SK-N-MC (cell line): ENCODE measurements at regions not wholly inside any gene's neighbourhood (a gene's known extent, or its start where the extent isn't known, plus 50 kb on each side); places are given as distances from the start of the nearest gene placed in this dataset.

Experiments used
- DNase-seq: peaks from one replicate; pipeline ENCODE4 v3.0.0-alpha.2; 2011; ENCODE audit warnings: low read depth, low spot score
- H3K27ac ChIP-seq: fragments of 200-600 bp; sonication (generic); 2 replicates; pipeline ENCODE4 v1.5.1; 2016; ENCODE audit warnings: mixed run types
- H3K36me3 ChIP-seq: fragments of 200-600 bp; sonication (generic); 2 replicates; pipeline ENCODE4 v1.6.1; 2017; ENCODE audit warnings: antibody characterized with exemption, low read length, mixed read lengths; ENCODE audit not compliant: insufficient read depth
- H3K4me3 ChIP-seq: fragments of 200-600 bp; sonication (generic); 2 replicates; pipeline ENCODE4 v1.5.1; 2016
- H3K9ac ChIP-seq: fragments of 200-600 bp; sonication (generic); 2 replicates; pipeline ENCODE4 v1.8.0; 2017; ENCODE audit warnings: mixed run types, mixed read lengths; ENCODE audit not compliant: insufficient read length
- H3K9me3 ChIP-seq: fragments of 200-600 bp; sonication (generic); 2 replicates; pipeline ENCODE4 v1.6.1; 2017; ENCODE audit warnings: low read depth, mild to moderate bottlenecking, antibody characterized with exemption, low read length, moderate library complexity, mixed read lengths
- EZH2 ChIP-seq: fragments of 200-600 bp; sonication (generic); IDR thresholded peaks from one replicate; pipeline ENCODE4 v1.6.1; 2017; ENCODE audit warnings: antibody characterized with exemption
- FOXP2 ChIP-seq: optimal IDR thresholded peaks from 2 replicates; pipeline ENCODE3; 2011; ENCODE audit warnings: mild to moderate bottlenecking, moderate library complexity; ENCODE audit not compliant: insufficient read depth; ENCODE audit errors: extremely low read length, control extremely low read depth
- POLR2AphosphoS5 ChIP-seq: IDR thresholded peaks from 2 replicates; pipeline ENCODE4 v1.6.1; 2012; ENCODE audit warnings: mild to moderate bottlenecking, low read depth, low read length, borderline replicate concordance

DNA sequence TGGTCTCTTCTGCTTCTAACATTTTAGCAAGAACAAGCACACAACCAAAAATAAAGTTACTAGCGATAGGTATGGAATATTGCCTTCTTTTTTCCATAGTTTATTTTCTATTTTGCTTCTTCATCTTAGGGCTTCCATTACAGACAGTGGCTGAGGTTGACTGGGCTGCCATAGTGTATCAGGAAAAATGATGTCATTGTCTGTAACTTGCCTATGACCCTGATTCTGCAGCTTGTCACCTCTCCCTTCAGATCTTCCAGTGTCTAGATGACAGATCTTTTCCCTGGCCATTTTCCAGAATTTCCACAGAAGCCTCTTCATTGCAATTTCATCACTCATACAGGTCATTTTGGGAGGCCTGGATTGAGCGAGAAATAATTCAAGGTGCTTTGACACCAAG lies 308.5 kb downstream of the EPHA4 start:
- DNase-seq, result no peak
- Histone ChIP-seq H3K9ac (no peak overlapping the region), H3K9me3 (no peaks in the 10 kb centered on the region), H3K4me3 (no peak overlapping the region), H3K36me3 (no peaks in the 10 kb centered on the region), H3K27ac (no peak overlapping the region)
- TF ChIP-seq POLR2AphosphoS5 (no peak), EZH2 (no peak), FOXP2 (no peak)

DNA sequence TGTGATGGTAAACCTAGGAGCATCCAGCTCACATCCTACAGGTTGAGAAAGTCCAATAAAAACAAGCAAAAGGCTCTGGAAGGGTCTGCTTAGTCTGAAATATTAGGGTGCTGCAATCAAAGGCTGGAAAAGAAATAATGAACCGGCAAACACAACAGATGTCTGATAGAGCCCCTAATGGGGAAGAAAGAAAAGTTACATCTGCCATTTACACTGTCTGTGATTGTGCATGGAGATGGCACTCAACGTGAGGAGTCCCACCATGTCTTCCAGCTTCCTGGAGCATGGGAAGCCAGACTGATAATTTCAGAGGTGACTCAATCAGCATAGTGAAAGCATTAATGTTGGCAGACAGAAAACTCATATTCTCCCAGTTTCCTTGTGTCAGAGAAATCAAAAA lies 307.8 kb downstream of the EPHA4 start:
- Histone ChIP-seq H3K36me3 (no peaks in the 10 kb centered on the region), H3K4me3 (no peak overlapping the region), H3K9ac (no peak overlapping the region), H3K9me3 (no peaks in the 10 kb centered on the region), H3K27ac (no peak overlapping the region)
- DNase-seq, result no peak
- TF ChIP-seq POLR2AphosphoS5 (no peak), EZH2 (no peak), FOXP2 (no peak)

DNA sequence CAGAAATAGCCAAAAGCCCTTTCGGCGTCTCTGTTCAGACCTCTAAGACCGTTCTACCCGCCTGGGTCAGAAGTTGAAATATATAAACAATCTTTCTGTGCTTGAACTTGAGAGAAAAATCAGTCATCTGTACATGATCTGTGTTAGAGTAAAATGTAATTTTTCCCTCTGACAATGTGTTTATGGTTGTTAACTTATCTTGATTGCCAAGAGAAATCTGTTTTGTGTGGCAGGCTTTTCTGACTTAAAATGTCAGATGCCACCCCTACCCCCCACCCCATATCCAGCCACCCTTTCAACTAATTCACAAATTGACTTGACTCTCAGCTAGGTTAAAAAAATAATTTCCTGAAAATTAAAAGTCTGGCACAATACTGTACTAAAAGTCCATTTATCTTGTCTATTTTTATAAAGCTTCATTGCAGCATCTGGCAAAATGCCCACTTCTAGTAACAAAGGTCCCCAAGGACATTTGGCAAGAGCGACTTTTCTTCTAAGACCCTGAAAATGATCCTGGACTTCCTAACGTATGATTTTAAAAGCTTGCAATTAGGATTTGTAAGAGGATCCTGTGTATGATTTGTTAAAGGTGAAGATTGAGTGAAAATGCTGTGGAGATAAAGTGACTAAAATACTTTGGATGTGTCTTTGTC lies 304.2 kb downstream of the EPHA4 start:
- no peaks in the 10 kb centered on the region for H3K9me3 ChIP-seq
- no peak overlapping the region for H3K27ac ChIP-seq
- no peak overlapping the region for H3K9ac ChIP-seq
- DNase-seq, result no peak
- H3K36me3 ChIP-seq, result no peaks in the 10 kb centered on the region
- H3K4me3 ChIP-seq, result no peak overlapping the region
- TF ChIP-seq POLR2AphosphoS5, result no peak

DNA sequence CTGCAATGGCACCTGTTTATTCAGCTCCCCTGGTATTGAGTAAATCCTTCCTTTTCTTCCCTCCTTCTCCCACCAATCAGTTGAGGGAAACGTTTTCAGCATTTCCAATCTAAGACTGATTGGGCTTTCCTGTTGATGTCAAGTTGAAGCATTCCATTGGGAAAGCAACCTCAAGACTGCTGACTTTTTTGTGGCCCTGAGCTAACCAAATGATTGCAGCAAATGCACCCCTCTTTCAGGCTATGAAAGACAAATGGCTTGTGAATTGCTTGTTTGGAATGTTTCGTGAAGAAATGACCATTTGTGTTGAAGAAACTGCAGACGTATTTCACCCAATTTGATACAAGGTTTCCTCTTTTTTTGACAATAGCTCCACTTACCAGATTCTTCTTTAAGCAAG lies 303.5 kb downstream of the EPHA4 start:
- no peaks in the 10 kb centered on the region for H3K9me3 ChIP-seq
- no peak overlapping the region for H3K4me3 ChIP-seq
- no peak overlapping the region for H3K9ac ChIP-seq
- no peaks in the 10 kb centered on the region for H3K36me3 ChIP-seq
- H3K27ac ChIP-seq, result no peak overlapping the region
- TF ChIP-seq POLR2AphosphoS5, result no peak
- no peak for TF ChIP-seq FOXP2
- no peak for TF ChIP-seq EZH2
- DNase-seq, result no peak

DNA sequence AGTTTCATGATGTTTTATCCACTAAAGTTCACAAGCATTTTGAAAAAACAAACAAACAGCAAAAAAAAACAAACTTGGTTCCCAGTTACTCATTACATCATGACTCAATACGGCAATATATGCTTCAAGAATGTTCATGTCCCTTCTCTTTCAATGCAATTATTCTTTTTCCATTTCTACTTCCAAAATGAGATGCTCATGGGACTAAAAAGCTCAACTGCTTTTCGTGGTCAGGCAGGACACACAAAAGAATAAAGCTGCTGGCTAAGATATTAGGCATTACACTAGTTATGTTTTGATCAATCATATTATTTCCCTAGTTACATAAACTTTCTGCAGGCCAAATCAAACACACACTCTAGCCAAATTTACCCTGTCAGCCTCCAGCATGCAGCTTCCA lies 301.3 kb downstream of the EPHA4 start:
- H3K36me3 ChIP-seq, result no peaks in the 10 kb centered on the region
- no peaks in the 10 kb centered on the region for H3K9me3 ChIP-seq
- H3K27ac ChIP-seq, result no peak overlapping the region
- no peak overlapping the region for H3K9ac ChIP-seq
- H3K4me3 ChIP-seq, result no peak overlapping the region
- no peak for TF ChIP-seq POLR2AphosphoS5
- no peak for TF ChIP-seq FOXP2
- TF ChIP-seq EZH2, result no peak
- DNase-seq, result no peak

DNA sequence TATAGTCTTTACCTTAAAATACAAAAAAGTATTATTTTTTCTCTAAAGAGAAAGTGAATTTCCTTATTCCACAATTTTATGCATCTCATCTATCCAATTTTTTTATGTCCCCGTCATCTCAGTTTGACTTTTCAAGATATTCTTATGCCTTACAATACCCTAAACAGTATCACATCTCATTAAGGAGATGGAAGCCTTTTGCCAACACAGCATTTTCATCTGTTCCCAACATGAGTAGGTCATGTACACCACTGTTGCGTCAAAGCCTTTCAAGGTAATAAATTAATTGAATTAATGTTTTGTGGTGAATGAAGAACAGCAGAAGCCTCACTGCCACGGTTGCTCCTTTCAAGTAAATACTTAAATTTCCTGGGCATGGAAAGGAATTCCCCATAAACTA lies 299.4 kb downstream of the EPHA4 start:
- no peak for DNase-seq
- Histone ChIP-seq H3K36me3 (no peaks in the 10 kb centered on the region), H3K9ac (no peak overlapping the region), H3K9me3 (no peaks in the 10 kb centered on the region), H3K27ac (no peak overlapping the region), H3K4me3 (no peak overlapping the region)
- TF ChIP-seq EZH2 (no peak), POLR2AphosphoS5 (no peak), FOXP2 (no peak)

DNA sequence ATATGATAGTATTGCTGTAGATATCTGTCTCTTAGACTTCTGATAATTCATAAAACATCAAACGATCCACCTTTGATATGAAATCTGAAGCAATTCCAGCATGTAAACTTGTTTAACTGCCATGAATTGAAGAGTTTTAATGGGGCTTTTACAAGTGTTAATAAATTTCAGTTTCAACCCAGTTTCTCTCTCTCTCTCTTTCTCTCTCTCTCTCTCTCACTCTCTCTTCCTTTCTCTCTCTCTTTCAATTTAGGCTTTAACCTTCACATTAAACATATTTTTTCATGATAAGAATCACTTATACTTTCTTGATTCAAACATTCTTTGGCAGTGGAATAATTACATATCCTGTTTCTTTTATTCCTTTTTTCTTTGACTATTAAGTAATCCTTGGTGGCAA lies 296.1 kb downstream of the EPHA4 start:
- no peak overlapping the region for H3K9ac ChIP-seq
- no peak overlapping the region for H3K4me3 ChIP-seq
- DNase-seq, result no peak
- no peaks in the 10 kb centered on the region for H3K9me3 ChIP-seq
- no peak overlapping the region for H3K27ac ChIP-seq
- TF ChIP-seq POLR2AphosphoS5 (no peak), FOXP2 (no peak), EZH2 (no peak)
- H3K36me3 ChIP-seq, result no peaks in the 10 kb centered on the region

DNA sequence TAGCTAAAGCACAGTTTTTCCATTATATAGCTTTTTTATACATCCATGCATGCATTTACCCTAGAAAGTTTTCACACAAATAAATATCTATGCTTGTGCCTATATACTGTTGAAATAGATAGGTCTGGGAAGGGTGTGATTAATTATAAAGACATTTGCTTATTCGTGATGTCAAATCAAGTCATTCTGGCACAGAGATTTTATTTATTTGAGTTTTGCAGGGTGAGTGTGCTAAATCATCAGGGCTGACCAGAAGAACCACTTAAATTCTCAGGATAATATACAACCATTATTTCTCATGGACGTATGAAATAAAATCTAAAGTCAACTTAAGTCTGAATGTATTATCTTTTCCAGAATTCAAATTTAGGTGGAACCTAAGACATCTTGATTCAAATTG lies 295.5 kb downstream of the EPHA4 start:
- DNase-seq, result no peak
- Histone ChIP-seq H3K36me3 (no peaks in the 10 kb centered on the region), H3K4me3 (no peak overlapping the region), H3K9ac (no peak overlapping the region), H3K9me3 (no peaks in the 10 kb centered on the region), H3K27ac (no peak overlapping the region)
- TF ChIP-seq POLR2AphosphoS5, result no peak
- TF ChIP-seq FOXP2, result no peak
- TF ChIP-seq EZH2, result no peak

DNA sequence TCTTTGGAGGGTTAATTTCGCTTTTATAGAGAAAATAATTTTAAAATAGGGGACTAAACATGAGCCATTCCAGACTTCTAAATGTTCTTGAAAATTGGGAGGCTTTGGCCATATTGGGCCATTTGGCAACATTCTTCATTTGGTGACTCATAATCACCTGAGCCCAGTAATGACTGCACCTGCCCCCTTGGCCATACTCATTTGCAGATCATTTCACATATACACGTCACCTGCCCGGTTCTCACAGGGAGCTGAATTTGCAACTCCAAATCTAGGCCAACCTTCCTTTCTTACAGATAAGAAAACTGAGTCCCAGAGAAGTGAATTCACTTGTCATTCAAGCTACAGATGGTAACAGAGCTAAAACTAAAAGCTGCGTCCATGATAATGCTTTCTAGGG lies 289.7 kb downstream of the EPHA4 start:
- Histone ChIP-seq H3K27ac (no peak overlapping the region), H3K36me3 (no peaks in the 10 kb centered on the region), H3K9me3 (no peaks in the 10 kb centered on the region), H3K9ac (no peak overlapping the region), H3K4me3 (no peak overlapping the region)
- TF ChIP-seq EZH2, result no peak
- no peak for TF ChIP-seq POLR2AphosphoS5
- TF ChIP-seq FOXP2, result no peak
- no peak for DNase-seq
